CMK (cell line): ENCODE measurements at regions not wholly inside any gene's neighbourhood (a gene's known extent, or its start where the extent isn't known, plus 50 kb on each side); places are given as distances from the start of the nearest gene placed in this dataset.

Experiments
- DNase-seq: peaks from one replicate; pipeline ENCODE4 v3.0.0-alpha.2; 2010; ENCODE audit warnings: low read depth

DNA sequence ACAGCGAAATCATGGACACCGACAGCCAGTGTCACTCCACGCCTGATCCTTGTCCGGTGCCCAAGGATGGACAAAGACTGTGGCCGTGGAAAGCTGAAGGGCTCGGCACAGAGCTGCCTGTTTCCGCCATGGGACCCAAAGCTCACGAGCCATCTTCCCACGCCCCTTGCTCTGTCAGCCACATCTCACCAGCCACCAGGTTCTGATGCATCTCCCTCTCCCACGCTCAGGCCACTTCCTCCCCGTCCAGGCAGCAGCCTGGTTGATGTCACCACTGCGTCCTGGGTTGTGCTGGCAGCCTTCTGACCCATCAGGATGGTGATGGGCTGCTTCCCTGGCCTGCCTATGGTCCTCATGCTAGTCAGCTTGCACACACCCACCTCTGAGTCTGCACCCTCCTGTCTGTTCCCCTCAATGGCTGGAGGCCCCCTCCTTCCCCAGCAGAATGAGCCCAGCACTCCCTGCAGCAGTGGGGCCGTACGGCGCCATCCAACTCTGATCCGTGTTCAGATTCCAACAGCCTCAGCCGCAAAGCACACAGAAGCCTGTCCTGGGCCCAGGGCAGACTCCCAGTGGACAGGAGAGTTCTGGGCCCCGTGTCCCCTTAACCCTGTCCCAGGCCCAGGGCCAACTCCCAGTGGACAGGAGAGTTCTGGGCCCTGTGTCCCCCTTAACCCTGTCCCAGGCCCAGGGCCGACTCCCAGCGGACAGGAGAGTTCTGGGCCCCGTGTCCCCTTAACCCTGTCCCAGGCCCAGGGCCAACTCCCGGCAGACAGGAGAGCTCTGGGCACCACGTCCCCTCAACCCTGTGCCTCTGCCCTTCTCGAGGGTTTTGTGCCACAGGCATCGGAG is 259.5 kb downstream of the BRD1 start:
- no peak for DNase-seq

DNA sequence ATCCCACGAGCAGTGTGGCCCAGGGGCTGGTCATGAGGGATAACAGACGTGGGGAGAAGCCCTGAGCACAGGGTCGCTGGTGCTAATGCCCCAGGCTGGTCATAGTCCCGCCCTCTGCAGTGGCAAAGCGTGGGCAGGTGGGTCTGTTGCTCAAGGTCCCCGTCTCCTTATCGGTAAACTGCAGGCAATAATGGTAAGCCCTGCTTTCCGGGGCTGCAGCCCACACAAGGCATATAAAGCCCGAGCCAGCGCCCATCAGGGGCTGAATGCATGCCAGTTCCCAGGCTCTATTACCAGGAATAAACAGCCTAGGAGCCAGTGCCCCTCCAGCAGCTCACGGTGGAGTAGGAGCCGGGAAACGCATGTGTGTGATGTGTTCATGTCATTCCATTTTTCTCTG is 261.0 kb downstream of the BRD1 start:
- no peak for DNase-seq

DNA sequence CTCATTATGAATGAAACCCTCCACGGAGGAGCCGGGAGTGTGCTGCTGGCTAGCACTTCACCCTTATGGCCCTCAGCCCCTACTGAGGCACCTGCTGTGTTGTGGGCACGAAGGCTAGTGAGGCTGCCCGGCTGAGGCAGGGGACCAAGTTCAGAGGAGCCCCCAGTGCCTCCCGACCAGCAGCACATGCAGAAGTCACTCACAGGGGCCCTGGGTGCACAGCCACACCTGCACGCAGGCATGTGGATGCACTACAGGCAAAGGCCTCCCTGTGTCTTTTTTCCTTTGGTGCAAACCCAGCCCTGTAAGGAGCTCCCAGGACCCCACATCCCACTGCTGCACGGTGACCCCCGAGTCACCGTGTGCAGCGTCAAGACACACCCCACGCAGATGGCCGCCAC is 261.5 kb downstream of the BRD1 start:
- DNase-seq, result no peak

DNA sequence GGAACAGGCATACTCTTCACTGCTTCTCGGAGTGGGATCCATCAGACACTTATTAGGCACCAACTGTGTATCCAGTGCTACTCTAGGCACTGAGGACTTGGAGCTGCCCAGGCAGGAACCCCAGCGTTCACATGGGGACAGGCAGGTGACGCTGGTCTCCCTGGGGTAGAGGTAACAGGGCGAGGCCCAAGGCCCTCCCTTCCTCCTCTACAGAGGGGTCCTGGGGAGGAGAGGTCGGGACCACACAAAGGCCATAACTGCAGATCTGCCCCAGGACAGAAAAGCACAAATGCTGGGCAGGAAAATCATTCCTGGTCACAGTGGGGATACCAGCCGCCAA is 262.2 kb downstream of the BRD1 start:
- no peak for DNase-seq

DNA sequence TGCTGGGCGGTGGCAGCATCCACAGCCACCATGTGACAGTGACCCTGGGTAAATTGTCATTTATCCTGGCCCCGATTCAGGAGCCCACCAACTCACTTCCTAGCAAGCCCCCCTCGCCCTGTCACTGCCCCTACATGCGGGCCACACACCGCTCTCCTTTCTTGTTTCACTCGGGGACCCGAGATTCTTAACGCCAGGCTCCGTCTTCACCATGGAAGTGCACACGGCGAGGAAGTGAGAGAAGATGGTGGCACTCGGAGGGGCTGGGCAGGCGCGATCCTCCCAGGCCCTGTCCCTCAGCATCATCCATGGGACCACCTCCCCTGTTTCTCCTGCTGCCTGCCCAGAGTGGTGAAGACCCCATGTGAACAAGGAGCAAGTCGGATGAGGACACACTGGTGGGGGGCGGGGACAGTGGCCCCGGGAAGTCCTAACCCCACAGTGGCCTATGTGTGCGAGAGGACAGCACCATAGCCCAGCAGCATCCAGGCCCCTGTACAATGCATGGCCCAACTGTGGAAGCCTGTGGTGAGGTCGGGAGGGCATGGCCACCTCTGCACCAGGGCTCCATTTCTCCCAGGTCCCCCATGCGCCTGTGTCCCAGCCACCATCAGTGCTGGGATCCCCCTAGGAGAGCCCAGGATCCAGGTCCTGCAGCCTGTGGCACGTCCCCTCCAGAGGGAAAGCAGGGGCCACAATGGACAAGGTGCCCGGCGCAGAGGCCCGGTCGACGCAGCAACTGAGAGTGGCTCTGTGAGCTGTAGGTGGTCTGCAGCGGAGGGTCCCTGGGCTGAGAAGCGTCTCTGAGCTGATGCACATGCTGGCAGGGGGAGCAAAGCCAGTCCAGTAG is 262.8 kb downstream of the BRD1 start:
- DNase-seq, result no peak

DNA sequence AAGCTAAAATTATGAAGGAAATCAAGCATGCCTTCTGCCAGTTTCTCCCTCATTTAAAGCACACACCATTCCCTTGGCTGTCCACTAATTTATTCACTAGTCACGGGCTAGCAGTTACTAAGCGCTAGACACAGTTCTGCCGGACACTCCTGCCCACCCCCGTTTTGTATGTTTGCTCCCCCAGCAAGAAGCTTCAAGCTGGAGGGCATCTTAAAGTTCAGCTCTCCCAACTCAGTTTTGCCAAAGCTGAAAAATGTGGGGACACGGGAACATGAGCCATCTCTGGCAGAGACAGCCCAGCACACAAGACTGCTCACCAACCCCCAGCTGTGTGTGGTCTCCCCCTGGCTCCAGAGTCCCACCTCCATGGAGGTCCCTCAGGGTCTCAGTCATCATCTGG is 263.6 kb downstream of the BRD1 start:
- DNase-seq, result no peak

DNA sequence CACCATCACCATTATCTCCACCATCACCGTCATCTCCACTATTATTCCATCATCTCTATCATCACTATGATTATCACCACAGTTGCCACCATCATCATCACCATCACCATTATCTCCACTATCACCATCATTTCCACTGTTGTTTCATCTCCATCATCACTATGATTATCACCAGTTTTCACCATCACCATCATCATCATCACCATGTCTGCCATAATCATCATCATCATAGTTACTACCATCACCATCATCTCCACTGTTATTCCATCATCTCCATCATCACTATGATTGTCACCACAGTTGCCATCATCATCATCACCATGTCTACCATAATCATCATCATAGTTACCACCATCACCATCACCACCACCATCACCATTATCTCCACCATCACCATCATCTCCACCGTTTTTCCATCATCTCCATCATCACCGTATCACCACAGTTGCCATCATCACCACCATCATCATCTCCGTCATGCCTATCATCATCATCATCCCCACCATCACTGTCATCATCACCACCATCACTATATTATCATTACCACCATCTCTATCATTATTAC is 264.9 kb downstream of the BRD1 start:
- DNase-seq, result no peak

DNA sequence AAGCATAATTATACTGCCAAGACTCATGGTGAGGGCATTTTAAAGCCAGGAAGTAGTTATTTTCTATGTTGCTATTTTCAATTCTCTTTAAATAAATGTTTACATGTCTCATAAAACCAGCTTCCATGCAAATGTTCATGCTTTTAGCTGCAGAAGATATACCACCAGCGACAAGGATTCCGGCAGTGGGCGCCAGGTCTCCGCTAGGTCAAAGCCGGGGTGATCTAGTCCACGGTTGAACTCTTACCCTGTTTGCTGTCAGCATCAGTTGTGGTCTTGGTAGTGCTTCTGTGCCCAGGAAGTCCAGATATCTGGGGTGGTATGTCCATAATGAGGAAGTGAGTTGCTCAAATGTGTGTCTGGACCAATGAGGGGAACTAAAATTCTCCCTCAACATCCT is 265.7 kb downstream of the BRD1 start:
- DNase-seq, result no peak

DNA sequence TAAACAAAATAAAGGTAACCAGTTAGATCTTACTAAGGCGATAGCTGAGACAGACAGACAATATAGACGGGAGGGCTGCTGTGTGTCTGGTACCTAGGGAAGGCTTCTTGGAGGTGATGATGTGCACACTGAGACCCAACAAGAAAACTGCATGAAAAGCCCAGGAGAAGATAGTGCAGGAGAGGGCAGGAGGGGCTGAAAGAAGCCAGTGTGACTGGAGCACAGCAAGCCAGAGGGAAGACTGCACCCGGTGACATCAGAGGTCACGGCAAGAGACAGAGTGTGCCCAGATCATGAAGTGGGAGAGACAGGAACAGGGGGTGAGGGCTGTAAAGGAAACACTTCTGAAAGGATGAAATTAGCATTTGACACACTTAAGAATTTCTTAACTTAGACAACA is 266.3 kb downstream of the BRD1 start:
- DNase-seq, result no peak

DNA sequence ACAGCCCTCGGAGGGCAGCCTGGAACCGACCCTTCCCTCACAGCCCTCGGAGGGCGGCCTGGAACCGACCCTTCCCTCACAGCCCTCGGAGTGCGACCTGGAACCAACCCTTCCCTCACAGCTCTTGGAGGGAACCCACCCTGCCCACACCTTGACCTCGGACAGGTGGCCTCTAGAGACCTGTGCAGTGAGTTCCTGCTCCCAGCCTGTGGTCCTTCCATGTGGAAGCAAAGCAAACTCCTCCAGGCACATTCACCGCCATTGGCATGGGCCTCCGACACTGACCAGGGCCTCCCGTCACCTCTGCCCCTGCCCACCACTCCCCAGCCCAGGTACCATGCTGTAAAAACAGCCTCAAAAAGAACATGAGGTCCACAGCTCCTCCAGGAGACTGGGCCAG is 272.1 kb downstream of the BRD1 start:
- DNase-seq, result no peak

DNA sequence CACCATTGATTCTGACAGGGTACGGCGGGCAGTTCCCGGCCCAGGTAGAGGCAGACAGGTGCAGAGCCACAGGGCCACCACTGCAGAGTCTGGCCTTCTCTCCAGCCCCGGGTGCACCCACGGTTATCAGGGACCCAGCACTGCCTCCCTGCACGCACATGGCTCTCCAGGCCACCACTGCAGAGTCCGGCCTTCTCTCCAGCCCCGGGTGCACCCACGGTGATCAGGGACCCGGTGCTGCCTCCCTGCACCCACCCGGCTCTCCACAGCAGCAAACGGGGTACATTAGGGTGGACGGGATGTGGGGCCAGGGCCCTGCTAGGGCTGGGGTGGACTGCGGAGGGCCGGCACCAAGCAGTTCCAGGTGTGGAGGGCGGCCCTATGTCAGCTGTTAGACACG is 272.9 kb downstream of the BRD1 start:
- no peak for DNase-seq

DNA sequence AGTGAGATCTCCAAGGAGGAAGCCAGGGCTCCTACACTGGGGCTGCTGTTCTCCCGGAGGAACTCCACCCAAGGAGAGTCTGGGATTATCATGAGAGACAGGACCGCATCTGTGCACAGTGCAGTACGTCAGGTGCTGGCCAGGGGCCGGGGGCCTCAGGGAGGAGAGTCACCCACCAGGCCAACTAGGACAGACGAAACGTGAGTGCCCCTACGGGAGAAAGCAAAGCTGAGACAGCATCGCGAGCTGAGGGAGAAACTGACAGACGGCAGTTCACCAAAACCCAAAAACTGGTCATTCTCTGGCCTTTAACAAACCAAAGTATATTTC is 273.4 kb downstream of the BRD1 start:
- DNase-seq, result no peak

DNA sequence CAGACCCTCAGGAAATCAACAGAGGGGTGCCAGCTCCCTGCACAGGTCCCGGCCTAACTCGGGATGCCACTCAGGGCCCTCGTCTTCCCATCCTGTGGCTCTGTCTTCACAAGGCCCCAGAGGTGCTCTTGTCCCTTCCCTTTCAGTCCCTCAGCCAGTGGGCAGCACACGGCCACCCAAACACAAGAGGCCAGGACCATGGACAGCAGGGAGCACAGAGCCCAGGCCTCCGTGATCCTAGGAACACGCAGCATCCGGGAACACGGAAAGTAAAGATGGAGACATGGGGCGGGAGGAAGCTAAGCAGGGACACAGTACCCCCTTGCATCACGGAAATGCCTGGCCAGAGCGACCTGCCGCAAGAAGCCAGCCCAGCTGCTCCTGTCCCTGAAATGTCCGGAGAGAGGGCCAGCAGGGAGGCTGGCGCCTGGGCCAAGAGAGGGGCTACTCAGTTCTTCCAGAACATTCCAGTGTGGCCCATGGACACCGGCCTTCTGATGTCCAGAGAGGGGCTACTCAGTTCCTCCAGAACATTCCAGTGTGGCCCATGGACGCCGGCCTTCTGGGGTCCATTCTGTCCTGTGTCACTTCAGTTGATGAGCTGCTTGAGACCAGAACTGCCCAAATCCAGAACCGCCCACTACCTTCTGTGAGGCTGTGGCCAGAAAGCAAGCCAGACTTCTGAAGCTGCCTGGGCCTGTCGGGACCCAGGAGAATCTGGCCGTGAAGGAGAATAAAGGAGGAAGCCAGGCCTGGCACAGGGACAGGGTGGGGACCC is 274.0 kb downstream of the BRD1 start:
- no peak for DNase-seq

DNA sequence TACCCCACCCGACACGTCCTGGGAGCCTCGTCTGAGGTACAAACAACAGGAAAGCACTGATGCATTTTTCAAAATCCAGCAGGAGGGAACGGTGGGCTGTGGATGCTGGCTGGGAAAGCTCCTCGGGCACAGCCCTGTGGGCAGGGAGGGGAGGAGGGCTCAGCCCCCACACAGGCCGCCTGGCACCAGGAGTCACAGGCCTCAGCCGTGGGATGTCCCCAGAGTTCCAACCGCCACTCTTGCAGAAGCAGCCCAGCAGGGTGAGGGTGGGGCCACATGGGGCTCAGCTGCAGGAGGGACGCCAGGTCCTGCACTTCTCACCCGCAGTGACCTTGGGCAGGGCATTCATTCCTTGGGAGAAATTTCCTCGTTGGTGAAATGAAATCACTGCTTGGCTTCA is 274.6 kb downstream of the BRD1 start:
- DNase-seq, result no peak

DNA sequence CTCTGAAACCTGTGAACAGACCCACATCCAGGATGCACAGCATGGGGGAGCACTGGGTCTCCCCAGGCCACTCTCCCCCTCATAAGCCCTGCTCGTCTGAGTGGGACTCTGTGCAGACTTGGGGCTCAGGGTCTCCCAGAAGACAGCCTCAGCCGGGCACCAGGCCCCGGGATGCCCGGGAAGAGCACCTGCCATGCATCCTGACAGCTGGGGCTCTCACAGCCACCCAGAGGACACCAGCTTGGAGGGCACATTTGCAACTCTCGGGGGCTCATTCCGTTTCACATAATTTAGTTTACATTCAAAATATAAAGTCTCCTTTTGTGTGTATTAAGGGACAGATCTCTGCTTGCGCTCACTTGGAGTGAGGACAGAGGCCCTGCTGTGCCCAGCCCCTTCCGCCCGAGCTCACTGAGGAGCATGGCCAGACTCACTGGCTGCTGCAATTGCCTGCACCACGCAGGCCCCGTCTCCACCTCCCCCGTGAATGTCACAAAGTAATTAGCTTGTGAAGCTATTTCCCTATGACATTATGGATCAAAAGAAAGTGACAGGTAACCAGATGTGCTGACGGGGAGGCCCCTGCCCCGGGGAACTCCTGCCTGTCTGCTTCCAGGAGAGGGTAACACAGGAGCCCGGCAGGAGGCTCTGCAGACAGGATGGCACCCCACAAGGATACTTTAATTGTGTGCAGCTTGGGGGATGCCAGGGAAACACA is 275.6 kb downstream of the BRD1 start:
- no peak for DNase-seq

DNA sequence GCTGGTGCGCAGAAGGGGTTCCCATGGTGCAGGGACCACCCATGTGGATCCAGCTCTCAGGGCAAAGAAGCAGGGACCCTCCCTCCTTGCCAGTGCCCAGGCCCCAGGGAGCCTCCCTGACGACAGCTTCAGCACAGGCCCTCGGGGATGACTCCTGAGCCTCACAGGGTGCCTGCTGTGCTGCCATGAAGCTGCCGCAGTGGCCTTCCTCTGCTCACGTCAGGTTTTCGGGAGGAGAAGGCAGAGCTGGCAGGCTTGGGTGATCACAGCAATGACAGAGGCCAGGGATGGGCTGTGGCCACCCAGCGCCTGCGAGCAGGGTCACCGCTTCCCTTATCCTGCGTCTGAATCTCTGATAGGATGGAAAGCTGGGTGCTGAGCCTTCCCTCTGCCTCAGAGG is 276.2 kb downstream of the BRD1 start:
- no peak for DNase-seq

DNA sequence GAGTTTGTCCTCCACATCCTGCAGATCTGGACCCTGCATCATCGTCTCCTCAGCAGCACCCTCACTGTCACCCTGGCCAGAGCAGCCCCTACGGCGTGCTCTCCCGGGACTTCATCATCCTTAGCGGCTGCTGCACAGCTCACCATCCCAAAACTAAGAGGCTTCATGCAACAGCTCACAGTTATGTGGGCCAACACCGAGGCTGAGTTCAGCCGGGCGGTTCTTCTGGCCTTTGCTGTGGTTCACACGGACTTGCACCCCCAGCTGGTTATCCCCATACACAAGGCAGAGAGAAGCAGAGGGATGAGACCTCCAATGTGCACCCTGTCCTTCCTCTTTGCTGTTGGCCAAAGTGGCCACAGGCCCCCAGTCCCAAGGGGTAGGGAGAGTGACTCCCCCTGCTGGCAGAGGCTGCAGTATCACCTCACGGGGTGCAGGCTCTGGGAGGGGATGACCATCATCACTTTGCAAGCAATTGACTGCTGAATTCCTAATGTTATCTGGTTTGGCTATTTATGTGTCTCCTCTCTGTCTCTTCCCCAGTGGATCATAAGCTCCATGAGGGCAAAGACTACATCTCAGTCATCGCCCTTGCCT is 276.8 kb downstream of the BRD1 start:
- DNase-seq, result no peak

DNA sequence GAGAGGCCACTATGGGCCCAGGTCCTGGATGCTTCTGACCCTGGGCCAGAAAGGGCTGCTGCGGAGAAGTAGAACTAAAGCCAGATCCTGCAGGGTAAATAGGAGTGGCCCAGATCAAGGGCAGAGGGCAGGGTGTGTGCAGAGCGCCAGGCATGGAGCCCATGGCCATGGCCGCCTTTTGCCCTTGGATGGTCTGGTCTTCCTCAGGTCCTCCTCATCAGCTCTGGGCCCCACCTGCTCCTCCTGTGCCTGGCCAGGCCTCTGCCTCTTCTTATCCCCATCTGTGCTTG is 277.6 kb downstream of the BRD1 start:
- no peak for DNase-seq

DNA sequence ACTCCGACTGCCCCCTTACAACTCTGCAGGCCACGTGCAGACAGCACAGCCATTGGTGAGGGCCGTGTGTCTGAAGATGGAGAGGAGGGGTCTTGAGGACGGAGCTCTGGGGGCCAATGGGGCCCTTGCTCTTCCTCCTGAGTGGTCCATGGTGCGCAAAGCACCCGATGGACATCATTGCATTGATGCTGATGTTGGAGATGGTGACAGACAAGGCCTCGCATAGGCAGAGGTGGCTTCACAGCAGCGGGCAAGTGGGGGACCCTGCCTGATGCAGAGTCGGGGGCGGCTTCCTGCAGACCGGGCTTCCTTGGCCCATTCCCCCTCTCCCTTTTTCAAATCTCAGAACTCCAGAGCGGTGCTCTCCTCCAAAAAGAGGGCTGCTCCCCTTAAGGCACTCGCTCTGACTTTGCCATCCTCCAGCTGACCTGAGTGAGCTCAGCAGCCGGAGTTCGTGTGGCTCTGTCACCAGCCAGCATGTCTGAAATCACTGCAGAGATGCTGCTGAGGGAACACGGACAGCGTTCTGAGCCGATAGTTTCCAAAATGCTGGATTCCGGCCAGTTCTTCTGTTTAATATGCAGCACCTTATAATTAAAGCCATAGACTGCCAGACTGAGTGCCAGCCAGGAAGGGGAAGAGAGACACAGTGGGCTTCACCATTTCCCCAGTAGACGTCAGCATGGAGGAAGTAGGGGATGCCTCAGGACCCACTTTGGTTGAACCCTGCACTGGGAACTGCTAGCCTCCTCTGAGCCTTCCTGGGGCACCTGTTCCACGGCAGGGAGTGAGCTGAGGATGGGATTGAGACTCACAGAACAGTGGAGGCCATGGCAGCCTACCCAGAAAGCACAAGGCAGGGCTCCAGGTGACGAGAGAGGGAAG is 278.2 kb downstream of the BRD1 start:
- DNase-seq, result no peak

DNA sequence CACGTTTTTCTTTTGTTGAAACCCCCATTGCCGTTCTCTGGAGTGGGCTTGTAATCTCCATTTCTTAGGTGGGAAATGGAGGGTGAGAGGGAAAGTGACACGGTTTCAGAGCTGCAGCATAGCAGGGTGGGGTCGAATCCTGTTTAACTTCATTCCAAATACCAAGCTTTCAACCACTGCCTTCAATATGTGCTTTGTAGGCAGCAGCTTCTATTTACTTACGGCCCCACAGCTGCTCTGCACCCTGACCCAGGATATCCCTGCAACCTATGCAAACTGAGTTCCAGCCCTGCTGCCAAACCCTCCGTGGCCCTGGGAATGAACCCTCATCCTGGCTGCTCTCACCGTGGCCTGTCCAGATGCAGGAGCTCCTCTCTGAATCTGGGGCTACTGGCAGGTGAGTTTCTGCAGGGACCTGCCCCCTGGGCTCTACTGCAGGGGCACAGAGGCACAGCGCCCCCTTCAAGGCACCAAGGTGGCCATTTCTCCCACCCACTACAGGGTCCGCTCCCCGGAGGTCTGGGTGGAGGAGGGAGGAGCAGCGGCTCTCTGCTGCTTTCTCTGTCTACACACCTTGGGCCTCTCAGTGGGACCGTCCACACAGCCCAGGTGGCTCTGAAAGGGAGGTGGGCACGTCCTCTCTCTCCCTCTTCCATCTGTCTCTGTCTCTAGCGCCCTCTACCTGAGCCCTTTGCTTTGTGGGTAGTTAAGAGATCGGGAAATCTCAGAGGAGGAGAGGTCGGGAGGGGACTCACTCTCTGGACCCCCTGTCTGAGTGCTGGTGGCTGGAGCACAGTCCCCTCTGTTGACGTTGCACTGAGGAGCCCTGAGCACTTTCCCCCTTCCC is 279.1 kb downstream of the BRD1 start:
- no peak for DNase-seq
